H9 (cell line): ENCODE measurements at regions not wholly inside any gene's neighbourhood (a gene's known extent, or its start where the extent isn't known, plus 50 kb on each side); places are given as distances from the start of the nearest gene placed in this dataset.

Source experiments
- DNase-seq: peaks from one replicate; pipeline ENCODE4 v3.0.0-alpha.2; 2017
- H2AFZ ChIP-seq: one replicate; pipeline ENCODE4 v1.6.1; 2013; ENCODE audit warnings: mild to moderate bottlenecking, low read length, control low read depth, moderate library complexity
- H2AK5ac ChIP-seq: 2 replicates; pipeline ENCODE4 v1.6.1; 2013; ENCODE audit warnings: low read length, control low read depth, mixed read lengths; ENCODE audit not compliant: insufficient read length
- H2BK120ac ChIP-seq: one replicate; pipeline ENCODE4 v1.6.1; 2013; ENCODE audit warnings: low read depth, mild to moderate bottlenecking, low read length, control low read depth, inconsistent platforms; ENCODE audit not compliant: poor library complexity, severe bottlenecking
- H2BK12ac ChIP-seq: 2 replicates; pipeline ENCODE4 v1.6.1; 2013; ENCODE audit warnings: low read length, control low read depth, mixed read lengths, low read depth; ENCODE audit not compliant: insufficient read length
- H2BK15ac ChIP-seq: 2 replicates; pipeline ENCODE4 v1.6.1; 2013; ENCODE audit warnings: low read depth, low read length, control low read depth
- H2BK20ac ChIP-seq: one replicate; pipeline ENCODE4 v1.6.1; 2013; ENCODE audit warnings: low read depth, mild to moderate bottlenecking, low read length, control low read depth, inconsistent platforms; ENCODE audit not compliant: poor library complexity, severe bottlenecking
- H2BK5ac ChIP-seq: 2 replicates; pipeline ENCODE4 v1.6.1; 2013; ENCODE audit warnings: low read length, control low read depth, mixed read lengths; ENCODE audit not compliant: insufficient read length
- H3K14ac ChIP-seq: 2 replicates; pipeline ENCODE4 v1.6.1; 2013; ENCODE audit warnings: low read length, control low read depth; ENCODE audit not compliant: insufficient read depth
- H3K18ac ChIP-seq: 2 replicates; pipeline ENCODE4 v1.6.1; 2013; ENCODE audit warnings: low read depth, mild to moderate bottlenecking, mixed read lengths, low read length, control low read depth; ENCODE audit not compliant: insufficient read length
- H3K23ac ChIP-seq: 2 replicates; pipeline ENCODE4 v1.6.1; 2013; ENCODE audit warnings: low read length, control low read depth, mixed read lengths, low read depth; ENCODE audit not compliant: insufficient read length
- H3K23me2 ChIP-seq: 2 replicates; pipeline ENCODE4 v1.6.1; 2013; ENCODE audit warnings: low read depth, mild to moderate bottlenecking, mixed read lengths, low read length, control low read depth; ENCODE audit not compliant: insufficient read length, poor library complexity, severe bottlenecking
- H3K27ac ChIP-seq: 2 replicates; pipeline ENCODE4 v1.5.1; 2013; ENCODE audit warnings: low read length, control low read depth, mixed read lengths, low read depth; ENCODE audit not compliant: insufficient read length
- H3K27me3 ChIP-seq: 2 replicates; pipeline ENCODE4 v1.6.1; 2013; ENCODE audit warnings: low read length, control low read depth, inconsistent platforms; ENCODE audit not compliant: insufficient read depth
- H3K4ac ChIP-seq: 2 replicates; pipeline ENCODE4 v1.6.1; 2013; ENCODE audit warnings: low read depth, mild to moderate bottlenecking, control low read depth, inconsistent platforms, low read length, moderate library complexity
- H3K4me1 ChIP-seq: 2 replicates; pipeline ENCODE4 v1.6.1; 2013; ENCODE audit warnings: low read length, control low read depth, inconsistent platforms; ENCODE audit not compliant: insufficient read depth
- H3K4me2 ChIP-seq: 2 replicates; pipeline ENCODE4 v1.6.1; 2013; ENCODE audit warnings: low read length, control low read depth, mixed read lengths; ENCODE audit not compliant: insufficient read length, insufficient read depth
- H3K56ac ChIP-seq: 2 replicates; pipeline ENCODE4 v1.6.1; 2013; ENCODE audit warnings: low read depth, mild to moderate bottlenecking, mixed read lengths, low read length, control low read depth; ENCODE audit not compliant: insufficient read length
- H3K79me1 ChIP-seq: 2 replicates; pipeline ENCODE4 v1.6.1; 2013; ENCODE audit warnings: low read depth, mild to moderate bottlenecking, moderate library complexity, low read length, control low read depth, inconsistent platforms; ENCODE audit not compliant: insufficient read depth, poor library complexity, severe bottlenecking
- H3K79me2 ChIP-seq: 2 replicates; pipeline ENCODE4 v1.6.1; 2013; ENCODE audit warnings: low read length, control low read depth, inconsistent platforms; ENCODE audit not compliant: insufficient read depth
- H3K9ac ChIP-seq: 2 replicates; pipeline ENCODE4 v1.6.1; 2013; ENCODE audit warnings: low read length, control low read depth, mixed read lengths; ENCODE audit not compliant: insufficient read length; ENCODE audit errors: extremely low read depth
- H3K9me3 ChIP-seq: one replicate; pipeline ENCODE4 v1.6.1; 2013; ENCODE audit warnings: low read depth, low read length, inconsistent platforms; ENCODE audit not compliant: control insufficient read depth
- H3T11ph ChIP-seq: one replicate; pipeline ENCODE4 v1.6.1; 2013; ENCODE audit warnings: mild to moderate bottlenecking, low read length, control low read depth, inconsistent platforms
- H4K20me1 ChIP-seq: one replicate; pipeline ENCODE4 v1.6.1; 2013; ENCODE audit not compliant: control insufficient read depth, insufficient read length, insufficient read depth
- H4K5ac ChIP-seq: 2 replicates; pipeline ENCODE4 v1.6.1; 2013; ENCODE audit warnings: low read depth, mild to moderate bottlenecking, mixed read lengths, low read length, control low read depth; ENCODE audit not compliant: insufficient read length
- H4K8ac ChIP-seq: replicated peaks from 2 replicates; pipeline ENCODE4 v1.6.1; 2013; ENCODE audit warnings: low read length, control low read depth, mixed read lengths, low read depth; ENCODE audit not compliant: insufficient read length
- H4K91ac ChIP-seq: 2 replicates; pipeline ENCODE4 v1.6.1; 2013; ENCODE audit warnings: low read depth, mild to moderate bottlenecking, moderate library complexity, mixed read lengths, low read length, control low read depth; ENCODE audit not compliant: insufficient read length
- H3K27ac Mint-ChIP-seq, 3 experiments: 2 replicates in 2 of 3; 3 replicates in 1 of 3; pipeline ENCODE4 v1.8.0; 2020 to 2021; ENCODE audit warnings: mixed read lengths in 3 of 3, mild to moderate bottlenecking in 1 of 3, moderate library complexity in 1 of 3
- H3K27me3 Mint-ChIP-seq: 2 replicates; pipeline ENCODE4 v1.8.0; 2021; ENCODE audit warnings: low read depth, mild to moderate bottlenecking, moderate library complexity, mixed read lengths
- H3K36me3 Mint-ChIP-seq, 3 experiments: 2 replicates in 2 of 3; 3 replicates in 1 of 3; pipeline ENCODE4 v1.8.0; 2020 to 2021; ENCODE audit warnings: low read depth in 3 of 3, mixed read lengths in 3 of 3; ENCODE audit not compliant: insufficient read depth in 1 of 3
- H3K4me1 Mint-ChIP-seq, 2 experiments: 2 replicates each; pipeline ENCODE4 v1.8.0; 2020; ENCODE audit warnings: mixed read lengths in 2 of 2
- H3K4me3 Mint-ChIP-seq, 2 experiments: 2 replicates in 1 of 2; 3 replicates in 1 of 2; pipeline ENCODE4 v1.8.0; 2020 to 2021; ENCODE audit warnings: mild to moderate bottlenecking in 2 of 2, mixed read lengths in 2 of 2, moderate library complexity in 1 of 2
- H3K9me3 Mint-ChIP-seq, 2 experiments: 2 replicates in 1 of 2; 3 replicates in 1 of 2; pipeline ENCODE4 v1.8.0; 2020; ENCODE audit warnings: mild to moderate bottlenecking in 2 of 2, mixed read lengths in 2 of 2, moderate library complexity in 1 of 2
- CTCF ChIP-seq: fragments of 200-600 bp; sonication (generic); conservative IDR thresholded peaks from 3 replicates; pipeline ENCODE4 v1.8.0; 2021; ENCODE audit warnings: antibody characterized with exemption, mild to moderate bottlenecking
- WGBS: extraction: QIAGEN DNeasy Blood & Tissue Kit; methylation state at CpG from one replicate; pipeline ENCODE4 v1.1.7; 2013; ENCODE audit warnings: missing lambda C conversion rate, low lambda C conversion rate, mixed read lengths; ENCODE audit not compliant: insufficient read length; ENCODE audit errors: extremely low coverage; 5-methylcytosine and 5-hydroxymethylcytosine counted together

GRCh38 chr4:4719436-4719835, 140.0 kb upstream of the MSX1 start:
- Histone ChIP-seq H2AK5ac (no peak overlapping the region), H2BK15ac (no peak overlapping the region), H3K23ac (no peak overlapping the region), H2BK5ac (no peak overlapping the region), H3K4me2 (no peak overlapping the region), H3K18ac (no peak overlapping the region), H2AFZ (no peak overlapping the region), H3K9me3 (peaks cover 14% of the 10 kb centered on the region), H3K23me2 (no peaks in the 10 kb centered on the region), H4K91ac (no peak overlapping the region), H2BK120ac (no peak overlapping the region), H3K9ac (no peak overlapping the region), H2BK20ac (no peak overlapping the region), H3T11ph (no peak overlapping the region), H3K4ac (no peak overlapping the region), H3K27me3 (no peaks in the 10 kb centered on the region), H3K14ac (no peak overlapping the region), H3K27ac (no peak overlapping the region), H3K4me1 (peaks cover 2% of the 10 kb centered on the region; the same call in 1 of the 2 replicates), H4K20me1 (no peaks in the 10 kb centered on the region), H3K56ac (no peak overlapping the region), H3K79me2 (no peaks in the 10 kb centered on the region), H2BK12ac (no peak overlapping the region), H4K8ac (no peak overlapping the region), H3K79me1 (no peaks in the 10 kb centered on the region), H4K5ac (no peak overlapping the region)
- H3K9me3 Mint-ChIP-seq, result peaks cover 20 to 22% of the 10 kb centered on the region in 2 experiments
- WGBS, result no CpG with 5 or more reads among the region's 4 CpGs
- no peak overlapping the region for H3K27ac Mint-ChIP-seq
- H3K27me3 Mint-ChIP-seq, result peaks cover 41% of the 10 kb centered on the region
- no peak for TF ChIP-seq CTCF
- H3K36me3 Mint-ChIP-seq, result peaks cover 1 to 5% (median 4%) of the 10 kb centered on the region in 3 experiments; a peak in 5 of 7 replicates
- H3K4me3 Mint-ChIP-seq, result no peak overlapping the region
- peaks cover 8 to 16% of the 10 kb centered on the region in 2 experiments for H3K4me1 Mint-ChIP-seq
- DNase-seq, result no peak
